ENCODE measurements at regions not wholly inside any gene's neighbourhood (a gene's known extent, or its start where the extent isn't known, plus 50 kb on each side); places are given as distances from the start of the nearest gene placed in this dataset.

DNA sequence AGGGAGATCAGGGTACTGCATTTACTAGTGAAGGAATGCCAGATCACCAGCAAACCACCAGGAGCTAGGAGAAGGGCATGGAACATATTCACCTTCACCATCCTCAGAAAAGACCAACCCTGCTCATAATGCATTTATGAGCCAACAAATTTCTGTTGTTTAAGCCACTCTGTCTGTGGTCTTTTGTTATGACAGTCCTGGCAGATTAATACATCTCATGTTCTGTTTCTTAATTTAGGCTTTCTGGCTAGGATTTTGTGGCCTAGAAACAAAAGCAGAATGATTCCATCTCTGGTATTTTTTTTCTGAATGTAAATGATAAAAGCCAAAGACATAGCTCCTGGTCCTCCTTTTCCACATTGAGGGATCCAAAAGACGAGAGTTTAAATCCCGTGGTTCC lies 797.9 kb downstream of the TYW1 start:
- no peak for DNase-seq (ENCODE audit: extremely low read depth, insufficient read length)
- TF ChIP-seq CTCF (IDR thresholded peaks at IDR 0.05; ENCODE audit: insufficient read depth, low read length, poor library complexity, severe bottlenecking): no peak
- H3K4me3 ChIP-seq (replicated peaks; ENCODE audit: low read depth, low read length): no peak overlapping the region
- no peaks in the 10 kb centered on the region for H3K36me3 ChIP-seq (ENCODE audit: control insufficient read depth, insufficient read depth, low read length)
- no peaks in the 10 kb centered on the region for H3K27me3 ChIP-seq (replicated peaks; ENCODE audit: control insufficient read depth, insufficient read depth, low read length)

- TF ChIP-seq CTCF (IDR thresholded peaks at IDR 0.05; ENCODE audit: insufficient read depth, low read length, poor library complexity, severe bottlenecking): no peak
- no peak for DNase-seq (ENCODE audit: extremely low read depth, insufficient read length)
- no peak overlapping the region for H3K4me3 ChIP-seq (replicated peaks; ENCODE audit: low read depth, low read length)
- no peaks in the 10 kb centered on the region for H3K27me3 ChIP-seq (replicated peaks; ENCODE audit: control insufficient read depth, insufficient read depth, low read length)
- no peaks in the 10 kb centered on the region for H3K36me3 ChIP-seq (ENCODE audit: control insufficient read depth, insufficient read depth, low read length)
Observed at GRCh38 chr7:67803789-67804188, 807.2 kb downstream of the TYW1 start.

DNA sequence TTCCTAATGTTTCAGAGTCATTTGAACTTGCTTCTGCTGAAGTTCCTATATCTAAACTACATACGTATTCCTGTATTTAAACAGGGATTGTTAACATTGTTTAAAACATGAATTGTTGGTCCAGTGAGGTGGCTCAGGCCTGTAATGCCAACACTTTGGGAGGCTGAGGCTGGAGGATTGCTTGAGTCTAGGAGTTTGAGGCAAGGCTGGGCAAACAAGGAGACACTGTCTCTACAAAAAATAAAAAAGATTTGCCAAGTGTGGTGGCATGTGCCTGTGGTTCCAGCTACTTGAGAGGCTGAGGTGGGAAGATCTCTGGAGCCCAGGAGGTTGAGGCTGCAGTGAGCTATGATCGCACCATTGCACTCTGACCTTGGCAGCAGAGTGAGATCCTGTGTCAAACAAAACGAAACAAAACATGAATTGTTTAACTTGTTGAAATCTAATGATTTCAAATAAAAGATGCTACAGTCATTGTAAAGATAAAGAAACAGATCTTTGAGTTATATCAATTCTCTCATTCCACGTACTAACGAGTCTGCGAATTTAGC lies 809.4 kb downstream of the TYW1 start:
- no peak for DNase-seq (ENCODE audit: extremely low read depth, insufficient read length)
- Histone ChIP-seq H3K27me3 (replicated peaks; ENCODE audit: control insufficient read depth, insufficient read depth, low read length) (no peaks in the 10 kb centered on the region), H3K4me3 (replicated peaks; ENCODE audit: low read depth, low read length) (no peak overlapping the region), H3K36me3 (ENCODE audit: control insufficient read depth, insufficient read depth, low read length) (no peaks in the 10 kb centered on the region)
- no peak for TF ChIP-seq CTCF (IDR thresholded peaks at IDR 0.05; ENCODE audit: insufficient read depth, low read length, poor library complexity, severe bottlenecking)

- Histone ChIP-seq H3K4me3 (replicated peaks; ENCODE audit: low read depth, low read length) (no peak overlapping the region), H3K36me3 (ENCODE audit: control insufficient read depth, insufficient read depth, low read length) (no peaks in the 10 kb centered on the region), H3K27me3 (replicated peaks; ENCODE audit: control insufficient read depth, insufficient read depth, low read length) (no peaks in the 10 kb centered on the region)
- no peak for DNase-seq (ENCODE audit: extremely low read depth, insufficient read length)
- TF ChIP-seq CTCF (IDR thresholded peaks at IDR 0.05; ENCODE audit: insufficient read depth, low read length, poor library complexity, severe bottlenecking): no peak
Observed at GRCh38 chr7:67807826-67808225, 811.2 kb downstream of the TYW1 start.

- no peak for DNase-seq (ENCODE audit: extremely low read depth, insufficient read length)
Observed at GRCh38 chr7:67809586-67809985, 813.0 kb downstream of the TYW1 start.

More at GRCh38 chr7:67809586-67809985, 813.0 kb downstream of the TYW1 start:
- Histone ChIP-seq H3K27me3 (replicated peaks; ENCODE audit: control insufficient read depth, insufficient read depth, low read length) (no peaks in the 10 kb centered on the region), H3K4me3 (replicated peaks; ENCODE audit: low read depth, low read length) (no peak overlapping the region), H3K36me3 (ENCODE audit: control insufficient read depth, insufficient read depth, low read length) (no peaks in the 10 kb centered on the region)
- no peak for TF ChIP-seq CTCF (IDR thresholded peaks at IDR 0.05; ENCODE audit: insufficient read depth, low read length, poor library complexity, severe bottlenecking)

Measured in GM06990 (cell line).